ENCODE measurements at regions not wholly inside any gene's neighbourhood (a gene's known extent, or its start where the extent isn't known, plus 50 kb on each side); places are given as distances from the start of the nearest gene placed in this dataset.

DNA sequence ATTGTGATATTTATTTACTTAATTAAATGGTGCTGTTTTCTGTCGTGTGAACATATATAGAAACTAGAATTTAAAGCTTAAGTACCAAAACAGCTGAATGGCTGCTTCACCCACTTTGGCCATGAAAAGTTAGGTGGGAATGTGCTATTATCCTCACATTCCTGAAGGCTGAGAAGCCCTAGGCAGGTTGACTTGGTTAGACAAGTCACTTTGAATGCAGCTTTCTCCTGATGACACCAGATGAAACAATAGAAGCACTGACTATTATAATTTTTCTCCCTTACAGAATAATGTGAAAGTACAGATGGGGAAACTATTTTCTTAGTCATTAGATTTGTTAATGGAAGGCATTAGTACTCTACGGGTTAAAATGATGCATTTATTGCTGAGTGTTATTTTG is 65.1 kb upstream of the C5orf46 start:
- Mint-ChIP-seq H3K9me3 (ENCODE audit: unreplicated experiment) (no peaks in the 10 kb centered on the region), H3K27ac (ENCODE audit: unreplicated experiment) (no peak overlapping the region), H3K36me3 (ENCODE audit: insufficient read depth, unreplicated experiment) (no peaks in the 10 kb centered on the region), H3K27me3 (ENCODE audit: insufficient read depth, unreplicated experiment) (no peaks in the 10 kb centered on the region), H3K4me1 (ENCODE audit: low read depth, unreplicated experiment) (peaks cover 10% of the 10 kb centered on the region), H3K4me3 (ENCODE audit: unreplicated experiment) (no peak overlapping the region)
- Histone ChIP-seq H3K9me3 (no peaks in the 10 kb centered on the region), H3K36me3 (ENCODE audit: control insufficient read depth, insufficient read depth, low read length) (no peaks in the 10 kb centered on the region), H3K4me1 (peaks cover 3% of the 10 kb centered on the region; the same call in 1 of the 2 replicates), H3K27me3 (replicated peaks; ENCODE audit: control insufficient read depth, insufficient read depth, low read length) (no peaks in the 10 kb centered on the region), H3K4me3 (ENCODE audit: low read depth, low read length) (no peak overlapping the region)
- ChIA-PET CTCF (no interaction called here), POLR2A (no interaction called here)
- intact Hi-C loops (cut with micrococcal nuclease; ENCODE audit: unreplicated experiment) = no loop called here
- no peak for DNase-seq
- BruUV-seq (replicated peaks) = no TSS peak
- TF ChIP-seq, protein P1, sequence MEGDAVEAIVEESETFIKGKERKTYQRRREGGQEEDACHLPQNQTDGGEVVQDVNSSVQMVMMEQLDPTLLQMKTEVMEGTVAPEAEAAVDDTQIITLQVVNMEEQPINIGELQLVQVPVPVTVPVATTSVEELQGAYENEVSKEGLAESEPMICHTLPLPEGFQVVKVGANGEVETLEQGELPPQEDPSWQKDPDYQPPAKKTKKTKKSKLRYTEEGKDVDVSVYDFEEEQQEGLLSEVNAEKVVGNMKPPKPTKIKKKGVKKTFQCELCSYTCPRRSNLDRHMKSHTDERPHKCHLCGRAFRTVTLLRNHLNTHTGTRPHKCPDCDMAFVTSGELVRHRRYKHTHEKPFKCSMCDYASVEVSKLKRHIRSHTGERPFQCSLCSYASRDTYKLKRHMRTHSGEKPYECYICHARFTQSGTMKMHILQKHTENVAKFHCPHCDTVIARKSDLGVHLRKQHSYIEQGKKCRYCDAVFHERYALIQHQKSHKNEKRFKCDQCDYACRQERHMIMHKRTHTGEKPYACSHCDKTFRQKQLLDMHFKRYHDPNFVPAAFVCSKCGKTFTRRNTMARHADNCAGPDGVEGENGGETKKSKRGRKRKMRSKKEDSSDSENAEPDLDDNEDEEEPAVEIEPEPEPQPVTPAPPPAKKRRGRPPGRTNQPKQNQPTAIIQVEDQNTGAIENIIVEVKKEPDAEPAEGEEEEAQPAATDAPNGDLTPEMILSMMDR (IDR thresholded peaks at IDR 0.05; ENCODE audit: insufficient read depth in 1 of 2, low read depth in 1 of 2, low read length in 1 of 2, severe bottlenecking in 1 of 2, unreplicated experiment in 1 of 2) = no peak

DNA sequence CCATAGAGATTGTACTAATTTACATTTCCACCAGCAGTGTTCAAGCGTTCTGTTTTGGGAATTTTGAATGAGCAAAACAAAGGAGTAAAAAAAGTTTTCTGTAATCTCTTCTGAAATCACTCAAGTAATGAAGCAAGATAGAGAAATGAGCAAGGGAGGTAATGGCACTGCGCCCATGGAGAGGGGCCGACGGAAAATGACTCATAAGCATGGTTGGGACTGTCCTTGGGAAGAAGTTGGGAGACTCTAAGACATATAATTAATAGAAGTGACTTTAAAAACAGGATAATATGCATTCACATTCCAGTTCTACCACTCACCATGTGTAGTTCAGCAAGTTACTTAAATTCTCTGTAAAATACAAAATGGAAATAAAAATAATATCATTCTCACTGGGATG is 62.5 kb upstream of the C5orf46 start:
- POLR2A ChIA-PET = no interaction called here
- H3K9me3 Mint-ChIP-seq (ENCODE audit: unreplicated experiment) = no peaks in the 10 kb centered on the region
- H3K36me3 ChIP-seq (ENCODE audit: control insufficient read depth, insufficient read depth, low read length) = no peaks in the 10 kb centered on the region
- no peak overlapping the region for H3K27ac Mint-ChIP-seq (ENCODE audit: unreplicated experiment)
- no peaks in the 10 kb centered on the region for H3K27me3 Mint-ChIP-seq (ENCODE audit: insufficient read depth, unreplicated experiment)
- H3K4me1 Mint-ChIP-seq (ENCODE audit: low read depth, unreplicated experiment) = peaks cover 27% of the 10 kb centered on the region
- TF ChIP-seq, protein P1 (IDR thresholded peaks at IDR 0.05; ENCODE audit: insufficient read depth in 1 of 2, low read depth in 1 of 2, low read length in 1 of 2, severe bottlenecking in 1 of 2, unreplicated experiment in 1 of 2) = no peak
- no peaks in the 10 kb centered on the region for H3K36me3 Mint-ChIP-seq (ENCODE audit: insufficient read depth, unreplicated experiment)
- peaks cover 29% of the 10 kb centered on the region for H3K4me1 ChIP-seq
- intact Hi-C loops (cut with micrococcal nuclease; ENCODE audit: unreplicated experiment) = no loop called here
- no peaks in the 10 kb centered on the region for H3K9me3 ChIP-seq
- H3K4me3 Mint-ChIP-seq (ENCODE audit: unreplicated experiment) = no peak overlapping the region
- H3K27me3 ChIP-seq (replicated peaks; ENCODE audit: control insufficient read depth, insufficient read depth, low read length) = no peaks in the 10 kb centered on the region
- no TSS peak for BruUV-seq (replicated peaks)
- CTCF ChIA-PET = no interaction called here
- no peak for DNase-seq
- no peak overlapping the region for H3K4me3 ChIP-seq (ENCODE audit: low read depth, low read length)

DNA sequence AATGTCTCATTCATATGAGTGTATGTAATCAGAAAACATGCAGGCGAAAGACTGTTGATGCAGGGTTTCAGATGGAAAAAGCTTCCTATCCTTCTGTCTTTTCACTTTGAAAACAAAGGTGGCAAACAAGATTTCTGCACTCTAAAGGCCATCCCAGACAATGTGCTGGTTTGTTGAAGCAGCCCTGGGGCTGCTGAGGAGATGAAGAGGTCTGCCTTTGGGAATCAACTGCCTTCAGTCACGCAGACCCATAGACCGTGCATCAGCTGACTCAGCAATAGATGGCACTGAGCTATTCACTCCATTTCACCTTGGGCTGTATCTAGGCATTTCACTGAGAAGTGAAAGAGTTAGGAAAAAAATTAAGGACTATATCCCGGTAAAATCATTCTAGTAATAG is 60.5 kb upstream of the C5orf46 start:
- ChIA-PET CTCF (no interaction called here), POLR2A (no interaction called here)
- Histone ChIP-seq H3K4me3 (ENCODE audit: low read depth, low read length) (no peak overlapping the region), H3K36me3 (ENCODE audit: control insufficient read depth, insufficient read depth, low read length) (0 out of 2 replicates have a peak, but pooled peaks cover 1% of the 10 kb centered on the region), H3K9me3 (no peaks in the 10 kb centered on the region), H3K27me3 (replicated peaks; ENCODE audit: control insufficient read depth, insufficient read depth, low read length) (no peaks in the 10 kb centered on the region), H3K4me1 (peaks cover 35% of the 10 kb centered on the region)
- Mint-ChIP-seq H3K4me1 (ENCODE audit: low read depth, unreplicated experiment) (peaks cover 27% of the 10 kb centered on the region), H3K27ac (ENCODE audit: unreplicated experiment) (no peak overlapping the region), H3K36me3 (ENCODE audit: insufficient read depth, unreplicated experiment) (no peaks in the 10 kb centered on the region), H3K9me3 (ENCODE audit: unreplicated experiment) (no peaks in the 10 kb centered on the region), H3K27me3 (ENCODE audit: insufficient read depth, unreplicated experiment) (no peaks in the 10 kb centered on the region), H3K4me3 (ENCODE audit: unreplicated experiment) (no peak overlapping the region)
- intact Hi-C loops (cut with micrococcal nuclease; ENCODE audit: unreplicated experiment) = no loop called here
- TF ChIP-seq, protein P1 (IDR thresholded peaks at IDR 0.05; ENCODE audit: insufficient read depth in 1 of 2, low read depth in 1 of 2, low read length in 1 of 2, severe bottlenecking in 1 of 2, unreplicated experiment in 1 of 2) = no peak
- no peak for DNase-seq
- BruUV-seq (replicated peaks) = no TSS peak

Measured in Caco-2 (cell line).